ENCODE measurements at regions not wholly inside any gene's neighbourhood (a gene's known extent, or its start where the extent isn't known, plus 50 kb on each side); places are given as distances from the start of the nearest gene placed in this dataset.

- no peak overlapping the region for H3K56ac ChIP-seq (ENCODE audit: low read length)
- H3K27ac ChIP-seq (ENCODE audit: low read depth, low read length) = no peak overlapping the region
- H3K4ac ChIP-seq (ENCODE audit: low read depth, low read length) = no peak overlapping the region
- no peak overlapping the region for H2BK5ac ChIP-seq (ENCODE audit: low read length)
- H3K23ac ChIP-seq (ENCODE audit: low read length) = no peak overlapping the region
- no peak overlapping the region for H3K9ac ChIP-seq (ENCODE audit: low read length)
- H4K5ac ChIP-seq (ENCODE audit: low read length) = no peak overlapping the region
- H2BK120ac ChIP-seq (ENCODE audit: low read depth, low read length) = no peak overlapping the region
- no CpG with 5 or more reads among the region's 2 CpGs for WGBS (ENCODE audit: extremely low coverage, insufficient coverage, low lambda C conversion rate)
- no peaks in the 10 kb centered on the region for H3K79me1 ChIP-seq (ENCODE audit: low read length)
- H3K4me2 ChIP-seq (ENCODE audit: low read length) = no peak overlapping the region
- H3K36me3 ChIP-seq (ENCODE audit: control insufficient read depth, insufficient read depth, low read length) = no peaks in the 10 kb centered on the region
- H3K4me1 ChIP-seq (ENCODE audit: control insufficient read depth, low read depth, low read length) = no peaks in the 10 kb centered on the region
- H3K4me3 ChIP-seq (ENCODE audit: low read length) = no peak overlapping the region
- H3K18ac ChIP-seq (ENCODE audit: low read length) = no peak overlapping the region
- H4K8ac ChIP-seq (ENCODE audit: low read depth, low read length) = no peak overlapping the region
- DNase-seq = no peak
- no peaks in the 10 kb centered on the region for H3K79me2 ChIP-seq (ENCODE audit: control insufficient read depth, insufficient read depth, low read length)
- no peak overlapping the region for H2BK15ac ChIP-seq (replicated peaks; ENCODE audit: low read depth)
- H3K27me3 ChIP-seq (ENCODE audit: insufficient read depth, low read length, poor library complexity) = no peaks in the 10 kb centered on the region
- no peak overlapping the region for H2AK5ac ChIP-seq (ENCODE audit: low read length)
Observed at GRCh38 chr3:28738425-28738824, 389.8 kb upstream of the AZI2 start.

- H3K4ac ChIP-seq (ENCODE audit: low read depth, low read length) = no peak overlapping the region
- H3K18ac ChIP-seq (ENCODE audit: low read length) = no peak overlapping the region
- no peaks in the 10 kb centered on the region for H3K36me3 ChIP-seq (ENCODE audit: control insufficient read depth, insufficient read depth, low read length)
- no peak overlapping the region for H3K4me3 ChIP-seq (ENCODE audit: low read length)
- no peak overlapping the region for H2BK15ac ChIP-seq (replicated peaks; ENCODE audit: low read depth)
- WGBS (ENCODE audit: extremely low coverage, insufficient coverage, low lambda C conversion rate) = no CpG with 5 or more reads among the region's 1 CpG
- no peak overlapping the region for H2BK5ac ChIP-seq (ENCODE audit: low read length)
- no peak overlapping the region for H3K23ac ChIP-seq (ENCODE audit: low read length)
- H3K27ac ChIP-seq (ENCODE audit: low read depth, low read length) = no peak overlapping the region
- no peak overlapping the region for H4K5ac ChIP-seq (ENCODE audit: low read length)
- H3K4me1 ChIP-seq (ENCODE audit: control insufficient read depth, low read depth, low read length) = no peaks in the 10 kb centered on the region
- no peak overlapping the region for H3K56ac ChIP-seq (ENCODE audit: low read length)
- no peak overlapping the region for H2AK5ac ChIP-seq (ENCODE audit: low read length)
- H3K27me3 ChIP-seq (ENCODE audit: insufficient read depth, low read length, poor library complexity) = no peaks in the 10 kb centered on the region
- no peaks in the 10 kb centered on the region for H3K79me1 ChIP-seq (ENCODE audit: low read length)
- no peaks in the 10 kb centered on the region for H3K79me2 ChIP-seq (ENCODE audit: control insufficient read depth, insufficient read depth, low read length)
- H2BK120ac ChIP-seq (ENCODE audit: low read depth, low read length) = no peak overlapping the region
- DNase-seq = no peak
- no peak overlapping the region for H3K9ac ChIP-seq (ENCODE audit: low read length)
- H4K8ac ChIP-seq (ENCODE audit: low read depth, low read length) = no peak overlapping the region
- no peak overlapping the region for H3K4me2 ChIP-seq (ENCODE audit: low read length)
Observed at GRCh38 chr3:28739647-28740046, 391.0 kb upstream of the AZI2 start.

GRCh38 chr3:28743271-28743670 is 394.6 kb upstream of the AZI2 start:
- no peak overlapping the region for H3K27ac ChIP-seq (ENCODE audit: low read depth, low read length)
- WGBS (ENCODE audit: extremely low coverage, insufficient coverage, low lambda C conversion rate) = no CpG with 5 or more reads among the region's 2 CpGs
- no peaks in the 10 kb centered on the region for H3K79me1 ChIP-seq (ENCODE audit: low read length)

GRCh38 chr3:28743831-28744230 is 395.2 kb upstream of the AZI2 start:
- H3K23ac ChIP-seq (ENCODE audit: low read length) = no peak overlapping the region
- H3K56ac ChIP-seq (ENCODE audit: low read length) = no peak overlapping the region
- no peak overlapping the region for H3K18ac ChIP-seq (ENCODE audit: low read length)
- H4K8ac ChIP-seq (ENCODE audit: low read depth, low read length) = no peak overlapping the region
- whole genome bisulfite sequencing (ENCODE audit: extremely low coverage, insufficient coverage, low lambda C conversion rate) = no CpG with 5 or more reads among the region's 4 CpGs
- H3K4ac ChIP-seq (ENCODE audit: low read depth, low read length) = no peak overlapping the region
- no peak overlapping the region for H2BK5ac ChIP-seq (ENCODE audit: low read length)
- H3K4me1 ChIP-seq (ENCODE audit: control insufficient read depth, low read depth, low read length) = no peaks in the 10 kb centered on the region
- no peak overlapping the region for H2BK15ac ChIP-seq (replicated peaks; ENCODE audit: low read depth)
- H4K5ac ChIP-seq (ENCODE audit: low read length) = no peak overlapping the region
- H3K4me3 ChIP-seq (ENCODE audit: low read length) = no peak overlapping the region
- H3K36me3 ChIP-seq (ENCODE audit: control insufficient read depth, insufficient read depth, low read length) = no peaks in the 10 kb centered on the region
- H2BK120ac ChIP-seq (ENCODE audit: low read depth, low read length) = no peak overlapping the region
- H2AK5ac ChIP-seq (ENCODE audit: low read length) = no peak overlapping the region
- H3K79me1 ChIP-seq (ENCODE audit: low read length) = no peaks in the 10 kb centered on the region
- no peaks in the 10 kb centered on the region for H3K27me3 ChIP-seq (ENCODE audit: insufficient read depth, low read length, poor library complexity)
- DNase-seq = no peak
- H3K27ac ChIP-seq (ENCODE audit: low read depth, low read length) = no peak overlapping the region
- no peak overlapping the region for H3K9ac ChIP-seq (ENCODE audit: low read length)
- no peak overlapping the region for H3K4me2 ChIP-seq (ENCODE audit: low read length)
- no peaks in the 10 kb centered on the region for H3K79me2 ChIP-seq (ENCODE audit: control insufficient read depth, insufficient read depth, low read length)

More at GRCh38 chr3:28743271-28743670, 394.6 kb upstream of the AZI2 start:
- Histone ChIP-seq H3K4me3 (ENCODE audit: low read length) (no peak overlapping the region), H3K27me3 (ENCODE audit: insufficient read depth, low read length, poor library complexity) (no peaks in the 10 kb centered on the region), H3K9ac (ENCODE audit: low read length) (no peak overlapping the region), H3K4me2 (ENCODE audit: low read length) (no peak overlapping the region), H3K4ac (ENCODE audit: low read depth, low read length) (no peak overlapping the region), H4K5ac (ENCODE audit: low read length) (no peak overlapping the region), H2BK120ac (ENCODE audit: low read depth, low read length) (no peak overlapping the region), H3K4me1 (ENCODE audit: control insufficient read depth, low read depth, low read length) (no peaks in the 10 kb centered on the region), H2BK15ac (replicated peaks; ENCODE audit: low read depth) (no peak overlapping the region), H2AK5ac (ENCODE audit: low read length) (no peak overlapping the region), H3K18ac (ENCODE audit: low read length) (no peak overlapping the region), H3K23ac (ENCODE audit: low read length) (no peak overlapping the region), H3K56ac (ENCODE audit: low read length) (no peak overlapping the region), H4K8ac (ENCODE audit: low read depth, low read length) (no peak overlapping the region), H3K79me2 (ENCODE audit: control insufficient read depth, insufficient read depth, low read length) (no peaks in the 10 kb centered on the region), H2BK5ac (ENCODE audit: low read length) (no peak overlapping the region), H3K36me3 (ENCODE audit: control insufficient read depth, insufficient read depth, low read length) (no peaks in the 10 kb centered on the region)
- DNase-seq = no peak

- Histone ChIP-seq H3K9ac (ENCODE audit: low read length) (no peak overlapping the region), H2BK120ac (ENCODE audit: low read depth, low read length) (no peak overlapping the region), H3K4ac (ENCODE audit: low read depth, low read length) (no peak overlapping the region), H3K79me2 (ENCODE audit: control insufficient read depth, insufficient read depth, low read length) (no peaks in the 10 kb centered on the region), H3K4me1 (ENCODE audit: control insufficient read depth, low read depth, low read length) (no peaks in the 10 kb centered on the region), H2BK15ac (replicated peaks; ENCODE audit: low read depth) (no peak overlapping the region), H2AK5ac (ENCODE audit: low read length) (no peak overlapping the region), H3K27ac (ENCODE audit: low read depth, low read length) (no peak overlapping the region), H3K23ac (ENCODE audit: low read length) (no peak overlapping the region), H3K36me3 (ENCODE audit: control insufficient read depth, insufficient read depth, low read length) (no peaks in the 10 kb centered on the region), H4K8ac (ENCODE audit: low read depth, low read length) (no peak overlapping the region), H3K27me3 (ENCODE audit: insufficient read depth, low read length, poor library complexity) (no peaks in the 10 kb centered on the region), H3K18ac (ENCODE audit: low read length) (no peak overlapping the region), H4K5ac (ENCODE audit: low read length) (no peak overlapping the region), H3K4me2 (ENCODE audit: low read length) (no peak overlapping the region), H3K4me3 (ENCODE audit: low read length) (no peak overlapping the region), H3K56ac (ENCODE audit: low read length) (no peak overlapping the region), H3K79me1 (ENCODE audit: low read length) (no peaks in the 10 kb centered on the region), H2BK5ac (ENCODE audit: low read length) (no peak overlapping the region)
- no peak for DNase-seq
- WGBS (ENCODE audit: extremely low coverage, insufficient coverage, low lambda C conversion rate) = no CpG with 5 or more reads among the region's 4 CpGs
Observed at GRCh38 chr3:28745436-28745835, 396.8 kb upstream of the AZI2 start.

- Histone ChIP-seq H4K5ac (ENCODE audit: low read length) (no peak overlapping the region), H3K9ac (ENCODE audit: low read length) (no peak overlapping the region), H4K8ac (ENCODE audit: low read depth, low read length) (no peak overlapping the region), H2BK120ac (ENCODE audit: low read depth, low read length) (no peak overlapping the region), H3K56ac (ENCODE audit: low read length) (no peak overlapping the region), H3K4me2 (ENCODE audit: low read length) (no peak overlapping the region), H3K27ac (ENCODE audit: low read depth, low read length) (no peak overlapping the region), H3K4me3 (ENCODE audit: low read length) (no peak overlapping the region), H2AK5ac (ENCODE audit: low read length) (no peak overlapping the region), H3K4me1 (ENCODE audit: control insufficient read depth, low read depth, low read length) (no peaks in the 10 kb centered on the region), H3K18ac (ENCODE audit: low read length) (no peak overlapping the region), H3K4ac (ENCODE audit: low read depth, low read length) (no peak overlapping the region), H3K27me3 (ENCODE audit: insufficient read depth, low read length, poor library complexity) (no peaks in the 10 kb centered on the region), H2BK5ac (ENCODE audit: low read length) (no peak overlapping the region), H3K79me2 (ENCODE audit: control insufficient read depth, insufficient read depth, low read length) (no peaks in the 10 kb centered on the region), H3K36me3 (ENCODE audit: control insufficient read depth, insufficient read depth, low read length) (no peaks in the 10 kb centered on the region), H3K79me1 (ENCODE audit: low read length) (no peaks in the 10 kb centered on the region), H3K23ac (ENCODE audit: low read length) (no peak overlapping the region), H2BK15ac (replicated peaks; ENCODE audit: low read depth) (no peak overlapping the region)
- WGBS (ENCODE audit: extremely low coverage, insufficient coverage, low lambda C conversion rate) = no CpG with 5 or more reads among the region's 6 CpGs
- DNase-seq = no peak
Observed at GRCh38 chr3:28745916-28746617, 397.4 kb upstream of the AZI2 start.

Data from mesendoderm (in vitro differentiated cells).